WTC11 (cell line): ENCODE measurements at regions not wholly inside any gene's neighbourhood (a gene's known extent, or its start where the extent isn't known, plus 50 kb on each side); places are given as distances from the start of the nearest gene placed in this dataset.

ENCODE experiments used
- ATAC-seq: fragments of 200-7000 bp; cut with Tn5 transposase; 2 replicates; pipeline ENCODE4 v1.10.0; 2021; ENCODE audit warnings: mild to moderate bottlenecking, moderate library complexity
- CTCF ChIA-PET: fragments of 300-600 bp; sonication (Branson Sonifier 250); formaldehyde crosslinking; loops from one replicate; lab custom pipeline; 2021; ENCODE audit warnings: antibody characterized with exemption; lab: Charles Lee
- POLR2A ChIA-PET: fragments of 350-600 bp; sonication (Branson Sonifier 250); formaldehyde crosslinking; loops from one replicate; lab custom pipeline; 2021; ENCODE audit warnings: antibody characterized with exemption; lab: Charles Lee
- DNase-seq: peaks from one replicate; pipeline ENCODE4 v3.0.0; 2021; ENCODE audit warnings: low spot score
- H3K27ac Mint-ChIP-seq: 2 replicates; pipeline ENCODE4 v1.8.0; 2021; ENCODE audit warnings: mixed read lengths
- H3K27me3 Mint-ChIP-seq: 2 replicates; pipeline ENCODE4 v1.8.0; 2021; ENCODE audit warnings: low read depth, mild to moderate bottlenecking, moderate library complexity, mixed read lengths
- H3K36me3 Mint-ChIP-seq: 2 replicates; pipeline ENCODE4 v1.8.0; 2021; ENCODE audit warnings: mixed read lengths
- H3K4me1 Mint-ChIP-seq: 2 replicates; pipeline ENCODE4 v1.8.0; 2022; ENCODE audit warnings: mixed read lengths
- H3K4me3 Mint-ChIP-seq: 2 replicates; pipeline ENCODE4 v1.8.0; 2021; ENCODE audit warnings: mild to moderate bottlenecking, moderate library complexity, mixed read lengths
- H3K9me3 Mint-ChIP-seq: 2 replicates; pipeline ENCODE4 v1.8.0; 2021; ENCODE audit warnings: mixed read lengths
- CREM ChIP-seq: sonication (generic); formaldehyde crosslinking; IDR thresholded peaks from 2 replicates; pipeline ENCODE4 v1.8.1; 2022; ENCODE audit warnings: mild to moderate bottlenecking, missing genetic modification reagents, moderate library complexity
- FOXJ3 ChIP-seq: sonication (generic); formaldehyde crosslinking; IDR thresholded peaks from 2 replicates; pipeline ENCODE4 v1.9.0; 2021; ENCODE audit warnings: missing genetic modification reagents, mild to moderate bottlenecking, borderline replicate concordance
- FOXP4 ChIP-seq: sonication (generic); formaldehyde crosslinking; IDR thresholded peaks from 2 replicates; pipeline ENCODE4 v1.8.0; 2022; ENCODE audit warnings: mild to moderate bottlenecking, missing genetic modification reagents
- MAX ChIP-seq: sonication (generic); formaldehyde crosslinking; IDR thresholded peaks from 2 replicates; pipeline ENCODE4 v1.8.0; 2022; ENCODE audit warnings: mild to moderate bottlenecking, missing genetic modification reagents
- MXD4 ChIP-seq: fragments of 250-450 bp; sonication (Bioruptor Pico); IDR thresholded peaks from 2 replicates; pipeline ENCODE4 v1.8.0; 2021; ENCODE audit warnings: mild to moderate bottlenecking, moderate library complexity, borderline replicate concordance
- MYBL2 ChIP-seq: sonication (generic); formaldehyde crosslinking; IDR thresholded peaks from 2 replicates; pipeline ENCODE4 v1.8.1; 2023; ENCODE audit warnings: mild to moderate bottlenecking, moderate library complexity, missing genetic modification reagents
- NR3C1 ChIP-seq: sonication (generic); formaldehyde crosslinking; conservative IDR thresholded peaks from 2 replicates; pipeline ENCODE4 v1.8.1; 2023; ENCODE audit warnings: low read depth, mild to moderate bottlenecking, missing genetic modification reagents
- PRDM15 ChIP-seq: sonication (generic); formaldehyde crosslinking; IDR thresholded peaks from 2 replicates; pipeline ENCODE4 v1.8.0; 2022; ENCODE audit warnings: missing genetic modification reagents
- PRRX2 ChIP-seq: fragments of 250-450 bp; sonication (Bioruptor Pico); IDR thresholded peaks from 2 replicates; pipeline ENCODE4 v1.8.0; 2021; ENCODE audit warnings: mild to moderate bottlenecking
- RELA ChIP-seq: sonication (generic); formaldehyde crosslinking; IDR thresholded peaks from 2 replicates; pipeline ENCODE4 v1.8.1; 2022; ENCODE audit warnings: missing genetic modification reagents, mild to moderate bottlenecking, borderline replicate concordance
- SOX15 ChIP-seq: fragments of 250-450 bp; sonication (Bioruptor Pico); IDR thresholded peaks from 2 replicates; pipeline ENCODE4 v1.9.0; 2021; ENCODE audit warnings: mild to moderate bottlenecking
- STAT6 ChIP-seq: sonication (generic); formaldehyde crosslinking; conservative IDR thresholded peaks from 2 replicates; pipeline ENCODE4 v1.8.1; 2023; ENCODE audit warnings: mild to moderate bottlenecking, low read depth, missing genetic modification reagents, moderate library complexity
- TEAD1 ChIP-seq: sonication (generic); formaldehyde crosslinking; IDR thresholded peaks from 2 replicates; pipeline ENCODE4 v1.8.0; 2022; ENCODE audit warnings: mild to moderate bottlenecking, missing genetic modification reagents
- TEAD4 ChIP-seq: sonication (generic); formaldehyde crosslinking; IDR thresholded peaks from 2 replicates; pipeline ENCODE4 v1.8.0; 2022; ENCODE audit warnings: mild to moderate bottlenecking, missing genetic modification reagents
- TP53 ChIP-seq: sonication (generic); formaldehyde crosslinking; IDR thresholded peaks from 2 replicates; pipeline ENCODE4 v1.8.1; 2023; ENCODE audit warnings: mild to moderate bottlenecking, missing genetic modification reagents
- ZNF138 ChIP-seq: sonication (generic); formaldehyde crosslinking; conservative IDR thresholded peaks from 2 replicates; pipeline ENCODE4 v1.8.1; 2022; ENCODE audit warnings: mild to moderate bottlenecking, moderate library complexity, missing genetic modification reagents
- ZNF263 ChIP-seq: sonication (generic); formaldehyde crosslinking; IDR thresholded peaks from 2 replicates; pipeline ENCODE4 v1.8.1; 2022; ENCODE audit warnings: low read depth, mild to moderate bottlenecking, moderate library complexity, missing genetic modification reagents
- ZNF281 ChIP-seq: sonication (generic); formaldehyde crosslinking; IDR thresholded peaks from 2 replicates; pipeline ENCODE4 v1.8.0; 2023; ENCODE audit warnings: mild to moderate bottlenecking, missing genetic modification reagents
- ZNF317 ChIP-seq: sonication (generic); formaldehyde crosslinking; IDR thresholded peaks from 2 replicates; pipeline ENCODE4 v1.8.1; 2023; ENCODE audit warnings: low read depth, mild to moderate bottlenecking, moderate library complexity, missing genetic modification reagents, borderline replicate concordance

GRCh38 chr5:33174383-33174782 lies 266.4 kb upstream of the TARS1 start:
- CTCF ChIA-PET, result no interaction called here
- TF ChIP-seq TEAD1 (no peak), SOX15 (CRISPR knock-in tag) (no peak), STAT6 (CRISPR knock-in tag) (no peak), PRRX2 (CRISPR knock-in tag) (no peak), TP53 (no peak), TEAD4 (no peak), ZNF263 (CRISPR knock-in tag) (no peak), ZNF281 (no peak), MYBL2 (no peak), CREM (CRISPR knock-in tag) (no peak), MXD4 (no peak), MAX (CRISPR knock-in tag) (no peak), RELA (CRISPR knock-in tag) (no peak), ZNF138 (CRISPR knock-in tag) (no peak), PRDM15 (CRISPR knock-in tag) (no peak)

GRCh38 chr5:33179301-33179700 lies 261.5 kb upstream of the TARS1 start:
- no peaks in the 10 kb centered on the region for H3K9me3 Mint-ChIP-seq
- H3K36me3 Mint-ChIP-seq, result no peaks in the 10 kb centered on the region
- H3K4me3 Mint-ChIP-seq, result no peak overlapping the region
- CTCF ChIA-PET, result no interaction called here
- no peak overlapping the region for H3K27ac Mint-ChIP-seq
- TF ChIP-seq MAX (CRISPR knock-in tag) (no peak), FOXP4 (no peak), TEAD4 (no peak), CREM (CRISPR knock-in tag) (no peak), FOXJ3 (CRISPR knock-in tag) (no peak), ZNF317 (CRISPR knock-in tag) (no peak), NR3C1 (CRISPR knock-in tag) (no peak), ZNF281 (no peak)
- TF ChIP-seq, all 79 proteins: peak for 0
- Mint-ChIP-seq H3K27me3 (peaks cover 14% of the 10 kb centered on the region), H3K4me1 (no peaks in the 10 kb centered on the region)
- no peak for DNase-seq
- no peak for ATAC-seq
- POLR2A ChIA-PET, result no interaction called here

More at GRCh38 chr5:33174383-33174782, 266.4 kb upstream of the TARS1 start:
- no peak overlapping the region for H3K4me3 Mint-ChIP-seq
- H3K27ac Mint-ChIP-seq, result no peak overlapping the region
- H3K27me3 Mint-ChIP-seq, result no peaks in the 10 kb centered on the region; the same call in 1 of the 2 replicates
- POLR2A ChIA-PET, result no interaction called here
- H3K4me1 Mint-ChIP-seq, result no peaks in the 10 kb centered on the region
- H3K36me3 Mint-ChIP-seq, result peaks cover 19% of the 10 kb centered on the region
- H3K9me3 Mint-ChIP-seq, result peaks cover 23% of the 10 kb centered on the region
- ATAC-seq, result no peak
- DNase-seq, result no peak
